LNCAP (cell line): ENCODE measurements at regions not wholly inside any gene's neighbourhood (a gene's known extent, or its start where the extent isn't known, plus 50 kb on each side); places are given as distances from the start of the nearest gene placed in this dataset.

ENCODE experiments used
- CTCF ChIP-seq: fragments of 450-650 bp; IDR thresholded peaks from 2 replicates; pipeline ENCODE4 v1.5.1; 2017; ENCODE audit warnings: mild to moderate bottlenecking

- no peak for TF ChIP-seq CTCF
These were observed 134.3 kb upstream of the PMEPA1 start for GRCh38 chr20:57843941-57844625.

- TF ChIP-seq CTCF: no peak
These were observed 132.9 kb upstream of the PMEPA1 start for GRCh38 chr20:57842720-57843119.

- no peak for TF ChIP-seq CTCF
These were observed 131.6 kb upstream of the PMEPA1 start for GRCh38 chr20:57841297-57841866.

GRCh38 chr20:57840504-57841296 lies 130.9 kb upstream of the PMEPA1 start:
- no peak for TF ChIP-seq CTCF

- no peak for TF ChIP-seq CTCF
These were observed 130.3 kb upstream of the PMEPA1 start for GRCh38 chr20:57840066-57840465.

GRCh38 chr20:57838670-57839151 lies 128.9 kb upstream of the PMEPA1 start:
- no peak for TF ChIP-seq CTCF

- TF ChIP-seq CTCF: no peak
These were observed 127.6 kb upstream of the PMEPA1 start for GRCh38 chr20:57837208-57838035.
